ENCODE measurements at regions not wholly inside any gene's neighbourhood (a gene's known extent, or its start where the extent isn't known, plus 50 kb on each side); places are given as distances from the start of the nearest gene placed in this dataset.

- H3K9ac ChIP-seq (ENCODE audit: insufficient read depth in 1 of 2, low read length in 2 of 2), result no peak overlapping the region
- no peak for ATAC-seq (ENCODE audit: insufficient read depth, low FRiP score)
- DNase-seq, result no peak
- peaks cover 0 to 6% (median 2%) of the 10 kb centered on the region in 4 donors for H3K9me3 ChIP-seq (ENCODE audit: control insufficient read depth in 4 of 4, insufficient read depth in 3 of 4, low read length in 3 of 4)
- H3K27me3 ChIP-seq (ENCODE audit: control insufficient read depth in 3 of 3, insufficient read depth in 3 of 3, low read length in 2 of 3), result peaks cover 0 to 2% (median 0%) of the 10 kb centered on the region in 3 donors
- peaks cover 0 to 5% (median 0%) of the 10 kb centered on the region in 5 donors for H3K4me1 ChIP-seq (ENCODE audit: control insufficient read depth in 5 of 5, insufficient read depth in 5 of 5, low read length in 5 of 5)
- H3K27ac ChIP-seq (ENCODE audit: low read depth in 1 of 2, low read length in 1 of 2), result no peak overlapping the region
- TF ChIP-seq, protein P1, sequence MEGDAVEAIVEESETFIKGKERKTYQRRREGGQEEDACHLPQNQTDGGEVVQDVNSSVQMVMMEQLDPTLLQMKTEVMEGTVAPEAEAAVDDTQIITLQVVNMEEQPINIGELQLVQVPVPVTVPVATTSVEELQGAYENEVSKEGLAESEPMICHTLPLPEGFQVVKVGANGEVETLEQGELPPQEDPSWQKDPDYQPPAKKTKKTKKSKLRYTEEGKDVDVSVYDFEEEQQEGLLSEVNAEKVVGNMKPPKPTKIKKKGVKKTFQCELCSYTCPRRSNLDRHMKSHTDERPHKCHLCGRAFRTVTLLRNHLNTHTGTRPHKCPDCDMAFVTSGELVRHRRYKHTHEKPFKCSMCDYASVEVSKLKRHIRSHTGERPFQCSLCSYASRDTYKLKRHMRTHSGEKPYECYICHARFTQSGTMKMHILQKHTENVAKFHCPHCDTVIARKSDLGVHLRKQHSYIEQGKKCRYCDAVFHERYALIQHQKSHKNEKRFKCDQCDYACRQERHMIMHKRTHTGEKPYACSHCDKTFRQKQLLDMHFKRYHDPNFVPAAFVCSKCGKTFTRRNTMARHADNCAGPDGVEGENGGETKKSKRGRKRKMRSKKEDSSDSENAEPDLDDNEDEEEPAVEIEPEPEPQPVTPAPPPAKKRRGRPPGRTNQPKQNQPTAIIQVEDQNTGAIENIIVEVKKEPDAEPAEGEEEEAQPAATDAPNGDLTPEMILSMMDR (IDR thresholded peaks at IDR 0.05; ENCODE audit: control extremely low read depth, extremely low read depth), result no peak
- no peaks in the 10 kb centered on the region for H3K36me3 ChIP-seq (ENCODE audit: control insufficient read depth in 4 of 4, insufficient read depth in 4 of 4, low read length in 4 of 4)
- H3K4me3 ChIP-seq, result no peak overlapping the region
These were observed 127.9 kb upstream of the BACH2 start for GRCh38 chr6:90424580-90424979.

DNA sequence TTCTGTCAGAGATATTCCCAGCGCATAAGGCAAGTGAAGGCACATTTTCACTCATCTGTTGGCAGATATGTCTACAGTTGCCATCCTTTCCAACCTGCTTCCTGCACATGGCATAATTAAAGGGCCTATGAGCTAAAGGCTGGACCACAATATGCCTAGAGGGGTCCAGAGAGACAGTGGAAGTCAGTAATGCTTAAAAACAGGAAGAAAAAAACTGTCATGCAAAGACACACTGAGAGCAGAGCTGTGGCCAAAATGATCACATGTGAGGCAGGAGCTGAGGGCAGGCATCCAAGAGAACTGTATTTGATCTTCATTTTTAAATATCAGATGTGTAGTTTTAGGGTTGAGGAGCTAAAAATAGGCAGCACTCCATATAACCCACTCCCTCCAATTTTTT, 125.0 kb upstream of the BACH2 start:
- peak in 2 of 3 donors; percentile 33 to 73 for DNase-seq
- WGBS, 2 donors, result 95% methylated on average over 1 of the region's 1 CpG
- Histone ChIP-seq H3K36me3 (ENCODE audit: control insufficient read depth in 4 of 4, insufficient read depth in 4 of 4, low read length in 4 of 4) (no peaks in the 10 kb centered on the region), H3K4me1 (ENCODE audit: control insufficient read depth in 5 of 5, insufficient read depth in 5 of 5, low read length in 5 of 5) (peaks cover 0 to 5% (median 0%) of the 10 kb centered on the region in 5 donors), H3K9me3 (ENCODE audit: control insufficient read depth in 4 of 4, insufficient read depth in 3 of 4, low read length in 3 of 4) (no peaks in the 10 kb centered on the region), H3K27me3 (ENCODE audit: control insufficient read depth in 3 of 3, insufficient read depth in 3 of 3, low read length in 2 of 3) (peaks cover 0 to 2% (median 0%) of the 10 kb centered on the region in 3 donors), H3K9ac (ENCODE audit: insufficient read depth in 1 of 2, low read length in 2 of 2) (no peak overlapping the region), H3K27ac (ENCODE audit: low read depth in 1 of 2, low read length in 1 of 2) (no peak overlapping the region), H3K4me3 (no peak overlapping the region)
- TF ChIP-seq, protein P1 (IDR thresholded peaks at IDR 0.05; ENCODE audit: control extremely low read depth, extremely low read depth), result no peak
- ATAC-seq (ENCODE audit: insufficient read depth, low FRiP score), result no peak

DNA sequence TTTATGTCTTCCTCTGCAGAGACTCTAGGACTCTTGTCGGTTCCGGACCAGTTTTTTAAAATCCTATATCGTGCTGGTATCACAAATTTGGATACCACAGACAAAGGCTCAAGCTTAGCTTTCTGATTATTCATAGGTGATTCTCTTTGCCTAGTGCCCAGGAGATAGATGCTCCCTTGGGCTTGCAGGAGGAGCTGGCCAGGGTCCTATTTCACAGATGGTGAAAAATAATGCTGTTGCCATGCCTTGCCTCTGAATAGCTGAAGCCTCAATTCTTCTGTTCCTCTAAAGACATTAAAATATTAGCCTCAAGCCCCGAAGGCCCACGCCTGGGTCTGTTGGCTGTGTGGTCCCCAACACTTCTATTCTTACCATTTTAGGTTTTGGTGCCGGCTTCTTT, 123.9 kb upstream of the BACH2 start:
- 92 to 93% methylated on average over 6 of the region's 6 CpGs for WGBS, 2 donors
- Histone ChIP-seq H3K4me1 (ENCODE audit: control insufficient read depth in 5 of 5, insufficient read depth in 5 of 5, low read length in 5 of 5) (peaks cover 0 to 5% (median 0%) of the 10 kb centered on the region in 5 donors), H3K9ac (ENCODE audit: insufficient read depth in 1 of 2, low read length in 2 of 2) (no peak overlapping the region), H3K9me3 (ENCODE audit: control insufficient read depth in 4 of 4, insufficient read depth in 3 of 4, low read length in 3 of 4) (no peaks in the 10 kb centered on the region), H3K27me3 (ENCODE audit: control insufficient read depth in 3 of 3, insufficient read depth in 3 of 3, low read length in 2 of 3) (no peaks in the 10 kb centered on the region), H3K4me3 (no peak overlapping the region), H3K27ac (ENCODE audit: low read depth in 1 of 2, low read length in 1 of 2) (no peak overlapping the region), H3K36me3 (ENCODE audit: control insufficient read depth in 4 of 4, insufficient read depth in 4 of 4, low read length in 4 of 4) (no peaks in the 10 kb centered on the region)
- TF ChIP-seq, protein P1 (IDR thresholded peaks at IDR 0.05; ENCODE audit: control extremely low read depth, extremely low read depth), result no peak
- ATAC-seq (ENCODE audit: insufficient read depth, low FRiP score), result no peak
- no peak for DNase-seq

GRCh38 chr6:90417385-90417784, 120.7 kb upstream of the BACH2 start:
- ATAC-seq (ENCODE audit: insufficient read depth, low FRiP score) (no peak), DNase-seq (no peak)
- Histone ChIP-seq H3K27ac (ENCODE audit: low read depth in 1 of 2, low read length in 1 of 2) (no peak overlapping the region), H3K36me3 (ENCODE audit: control insufficient read depth in 4 of 4, insufficient read depth in 4 of 4, low read length in 4 of 4) (no peaks in the 10 kb centered on the region), H3K9ac (ENCODE audit: insufficient read depth in 1 of 2, low read length in 2 of 2) (no peak overlapping the region), H3K4me1 (ENCODE audit: control insufficient read depth in 5 of 5, insufficient read depth in 5 of 5, low read length in 5 of 5) (peaks cover 0 to 16% (median 4%) of the 10 kb centered on the region in 5 donors), H3K4me3 (no peak overlapping the region), H3K27me3 (ENCODE audit: control insufficient read depth in 3 of 3, insufficient read depth in 3 of 3, low read length in 2 of 3) (no peaks in the 10 kb centered on the region), H3K9me3 (ENCODE audit: control insufficient read depth in 4 of 4, insufficient read depth in 3 of 4, low read length in 3 of 4) (peaks cover 0 to 1% (median 0%) of the 10 kb centered on the region in 4 donors)
- TF ChIP-seq, protein P1 (IDR thresholded peaks at IDR 0.05; ENCODE audit: control extremely low read depth, extremely low read depth), result no peak
- WGBS, 2 donors, result 92 to 98% methylated on average over 1 of the region's 1 CpG
